SK-N-SH treated with all-trans-retinoic acid at 6 μM for 48 hours (cell line): ENCODE measurements at regions not wholly inside any gene's neighbourhood (a gene's known extent, or its start where the extent isn't known, plus 50 kb on each side); places are given as distances from the start of the nearest gene placed in this dataset.

Experiments
- ATAC-seq: fragments of 200-7000 bp; cut with Tn5 transposase; 3 replicates; pipeline ENCODE4 v1.9.1; 2020; ENCODE audit warnings: mild to moderate bottlenecking, moderate library complexity
- ARNTL ChIP-seq: fragments of 450-650 bp; formaldehyde crosslinking; IDR thresholded peaks from 2 replicates; pipeline ENCODE4 v1.5.0; 2020; ENCODE audit warnings: low read depth, mild to moderate bottlenecking, moderate library complexity, borderline replicate concordance
- BACH2 ChIP-seq: fragments of 250-450 bp; sonication (Bioruptor Pico); IDR thresholded peaks from 2 replicates; pipeline ENCODE4 v1.9.0; 2021; ENCODE audit warnings: mild to moderate bottlenecking, borderline replicate concordance
- CREB5 ChIP-seq: fragments of 250-450 bp; sonication (Bioruptor Pico); IDR thresholded peaks from 2 replicates; pipeline ENCODE4 v1.5.1; 2020; ENCODE audit warnings: low read depth, mild to moderate bottlenecking, moderate library complexity
- CSDC2 ChIP-seq: fragments of 250-450 bp; sonication (Bioruptor Pico); IDR thresholded peaks from 2 replicates; pipeline ENCODE4 v1.5.0; 2020; ENCODE audit warnings: mild to moderate bottlenecking, moderate library complexity
- CSRNP3 ChIP-seq: fragments of 250-450 bp; sonication (Bioruptor Pico); IDR thresholded peaks from 2 replicates; pipeline ENCODE4 v1.5.1; 2021; ENCODE audit warnings: mild to moderate bottlenecking, moderate library complexity
- ESRRG ChIP-seq: fragments of 250-450 bp; sonication (Bioruptor Pico); IDR thresholded peaks from 2 replicates; pipeline ENCODE4 v1.6.1; 2021; ENCODE audit warnings: mild to moderate bottlenecking
- GLIS3 ChIP-seq: fragments of 250-450 bp; sonication (Bioruptor Pico); IDR thresholded peaks from 2 replicates; pipeline ENCODE4 v1.5.0; 2020; ENCODE audit warnings: mild to moderate bottlenecking, moderate library complexity
- ISL1 ChIP-seq: fragments of 250-450 bp; sonication (Bioruptor Pico); IDR thresholded peaks from 2 replicates; pipeline ENCODE4 v2.1.2; 2022; ENCODE audit warnings: mild to moderate bottlenecking, moderate library complexity
- OSR1 ChIP-seq: fragments of 250-450 bp; sonication (Bioruptor Pico); IDR thresholded peaks from 2 replicates; pipeline ENCODE4 v1.8.0; 2022; ENCODE audit warnings: moderate library complexity, mild to moderate bottlenecking, inconsistent platforms
- PATZ1 ChIP-seq: fragments of 250-450 bp; sonication (Bioruptor Pico); IDR thresholded peaks from 2 replicates; pipeline ENCODE4 v1.8.0; 2020; ENCODE audit warnings: mild to moderate bottlenecking, moderate library complexity, borderline replicate concordance
- POU6F1 ChIP-seq: fragments of 250-450 bp; sonication (Bioruptor Pico); IDR thresholded peaks from 2 replicates; pipeline ENCODE4 v1.8.0; 2021; ENCODE audit warnings: low read depth, mild to moderate bottlenecking, moderate library complexity, borderline replicate concordance
- PPARA ChIP-seq: fragments of 250-450 bp; sonication (Bioruptor Pico); IDR thresholded peaks from 2 replicates; pipeline ENCODE4 v1.5.0; 2020; ENCODE audit warnings: mild to moderate bottlenecking, borderline replicate concordance
- RARB ChIP-seq: fragments of 250-450 bp; sonication (Bioruptor Pico); IDR thresholded peaks from 2 replicates; pipeline ENCODE4 v1.8.0; 2021; ENCODE audit warnings: mild to moderate bottlenecking, moderate library complexity
- SNAI2 ChIP-seq: fragments of 250-450 bp; sonication (Bioruptor Pico); IDR thresholded peaks from 2 replicates; pipeline ENCODE4 v1.5.0; 2020; ENCODE audit warnings: mild to moderate bottlenecking, moderate library complexity
- TCF4 ChIP-seq: fragments of 250-450 bp; sonication (Bioruptor Pico); IDR thresholded peaks from 2 replicates; pipeline ENCODE4 v1.8.0; 2021; ENCODE audit warnings: mild to moderate bottlenecking, moderate library complexity, borderline replicate concordance
- TOX ChIP-seq: fragments of 250-450 bp; sonication (Bioruptor Pico); IDR thresholded peaks from 2 replicates; pipeline ENCODE4 v1.8.0; 2021; ENCODE audit warnings: mild to moderate bottlenecking, moderate library complexity, borderline replicate concordance
- TSHZ2 ChIP-seq: fragments of 250-450 bp; sonication (Bioruptor Pico); IDR thresholded peaks from 2 replicates; pipeline ENCODE4 v1.5.0; 2020; ENCODE audit warnings: mild to moderate bottlenecking, moderate library complexity
- ZC3H10 ChIP-seq: fragments of 250-450 bp; sonication (Bioruptor Pico); IDR thresholded peaks from 2 replicates; pipeline ENCODE4 v1.5.1; 2021; ENCODE audit warnings: mild to moderate bottlenecking, moderate library complexity
- ZFP3 ChIP-seq: fragments of 250-450 bp; sonication (Bioruptor Pico); IDR thresholded peaks from 2 replicates; pipeline ENCODE4 v1.5.0; 2020; ENCODE audit warnings: mild to moderate bottlenecking, moderate library complexity
- ZFP30 ChIP-seq: fragments of 450-650 bp; formaldehyde crosslinking; IDR thresholded peaks from 2 replicates; pipeline ENCODE4 v1.5.0; 2022; ENCODE audit warnings: mild to moderate bottlenecking, moderate library complexity
- ZNF565 ChIP-seq: fragments of 450-650 bp; formaldehyde crosslinking; conservative IDR thresholded peaks from 2 replicates; pipeline ENCODE4 v1.5.0; 2020; ENCODE audit warnings: low read depth, mild to moderate bottlenecking, moderate library complexity
- ZNF70 ChIP-seq: fragments of 450-650 bp; formaldehyde crosslinking; IDR thresholded peaks from 2 replicates; pipeline ENCODE4 v1.5.0; 2020; ENCODE audit warnings: mild to moderate bottlenecking, moderate library complexity
- ZNF8 ChIP-seq: fragments of 450-650 bp; formaldehyde crosslinking; IDR thresholded peaks from 2 replicates; pipeline ENCODE4 v1.5.0; 2020; ENCODE audit warnings: mild to moderate bottlenecking, moderate library complexity

- TF ChIP-seq ZFP30 (CRISPR knock-in tag) (no peak), ARNTL (CRISPR knock-in tag) (no peak), PATZ1 (CRISPR knock-in tag) (no peak), ZNF70 (no peak), ZC3H10 (CRISPR knock-in tag) (no peak), OSR1 (CRISPR knock-in tag) (no peak), ZFP3 (CRISPR knock-in tag) (no peak), ZNF8 (no peak), POU6F1 (CRISPR knock-in tag) (no peak)
- no peak for ATAC-seq
These were observed 717.7 kb upstream of the FAM98A start for GRCh38 chr2:34316788-34317187.

GRCh38 chr2:34311816-34312215, 712.7 kb upstream of the FAM98A start:
- TF ChIP-seq ZNF565 (CRISPR knock-in tag) (no peak), TCF4 (CRISPR knock-in tag) (no peak), GLIS3 (CRISPR knock-in tag) (no peak), CREB5 (CRISPR knock-in tag) (no peak), PPARA (CRISPR knock-in tag) (no peak), OSR1 (CRISPR knock-in tag) (no peak), SNAI2 (CRISPR knock-in tag) (no peak), ARNTL (CRISPR knock-in tag) (no peak), TSHZ2 (CRISPR knock-in tag) (no peak), ZNF70 (no peak)
- ATAC-seq, result no peak

- ATAC-seq, result no peak
- no peak for TF ChIP-seq CREB5 (CRISPR knock-in tag)
- TF ChIP-seq ZFP30 (CRISPR knock-in tag), result no peak
- no peak for TF ChIP-seq PPARA (CRISPR knock-in tag)
- TF ChIP-seq TCF4 (CRISPR knock-in tag), result no peak
- TF ChIP-seq ZNF565 (CRISPR knock-in tag), result no peak
- no peak for TF ChIP-seq TSHZ2 (CRISPR knock-in tag)
- TF ChIP-seq TOX (CRISPR knock-in tag), result no peak
- no peak for TF ChIP-seq CSDC2 (CRISPR knock-in tag)
- TF ChIP-seq ARNTL (CRISPR knock-in tag), result no peak
- no peak for TF ChIP-seq RARB (CRISPR knock-in tag)
- no peak for TF ChIP-seq ZFP3 (CRISPR knock-in tag)
- TF ChIP-seq BACH2 (CRISPR knock-in tag), result no peak
- TF ChIP-seq ZNF8, result no peak
- TF ChIP-seq ZNF70, result no peak
- no peak for TF ChIP-seq CSRNP3 (CRISPR knock-in tag)
- no peak for TF ChIP-seq ISL1
- TF ChIP-seq SNAI2 (CRISPR knock-in tag), result no peak
- TF ChIP-seq ESRRG (CRISPR knock-in tag), result no peak
These were observed 709.0 kb upstream of the FAM98A start for GRCh38 chr2:34308140-34308539.
